NCI-H345 treated with DMSO at 0.1 percent for 48 hours (cell line): ENCODE measurements at regions not wholly inside any gene's neighbourhood (a gene's known extent, or its start where the extent isn't known, plus 50 kb on each side); places are given as distances from the start of the nearest gene placed in this dataset.

Experiments used
- DNase-seq: peaks from one replicate; lab custom pipeline; 2025; ENCODE audit not compliant: unreplicated experiment; lab: John Stamatoyannopoulos, UW

- DNase-seq = no peak
These were observed 232.8 kb downstream of the GLI2 start for GRCh38 chr2:120968307-120969015.

GRCh38 chr2:120969613-120970355 is 234.1 kb downstream of the GLI2 start:
- DNase-seq = no peak

GRCh38 chr2:120971866-120972265 is 236.2 kb downstream of the GLI2 start:
- no peak for DNase-seq

DNA sequence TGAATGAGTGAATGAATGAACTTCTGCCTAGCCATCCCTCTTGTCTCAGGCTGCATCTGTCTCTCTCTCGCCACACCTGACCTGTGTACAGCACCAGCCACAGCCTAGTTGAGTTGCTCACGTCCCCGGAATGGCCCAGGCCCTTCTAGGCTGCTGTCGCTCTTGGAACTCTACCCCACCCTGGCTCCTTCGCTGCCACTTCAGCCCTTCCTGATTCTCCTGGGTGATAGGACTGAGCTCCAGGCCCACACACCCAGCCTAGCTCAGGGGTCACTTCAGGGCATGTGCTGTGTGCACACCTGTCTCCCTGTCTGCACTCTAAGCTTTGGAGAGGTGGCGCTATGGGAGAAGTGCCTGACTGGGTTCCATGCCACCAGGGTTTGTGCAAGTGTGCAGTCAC is 236.6 kb downstream of the GLI2 start:
- no peak for DNase-seq

GRCh38 chr2:120973196-120973595 is 237.5 kb downstream of the GLI2 start:
- no peak for DNase-seq

GRCh38 chr2:120974950-120975349 is 239.3 kb downstream of the GLI2 start:
- DNase-seq = no peak

GRCh38 chr2:120976501-120977307 is 241.0 kb downstream of the GLI2 start:
- no peak for DNase-seq

DNA sequence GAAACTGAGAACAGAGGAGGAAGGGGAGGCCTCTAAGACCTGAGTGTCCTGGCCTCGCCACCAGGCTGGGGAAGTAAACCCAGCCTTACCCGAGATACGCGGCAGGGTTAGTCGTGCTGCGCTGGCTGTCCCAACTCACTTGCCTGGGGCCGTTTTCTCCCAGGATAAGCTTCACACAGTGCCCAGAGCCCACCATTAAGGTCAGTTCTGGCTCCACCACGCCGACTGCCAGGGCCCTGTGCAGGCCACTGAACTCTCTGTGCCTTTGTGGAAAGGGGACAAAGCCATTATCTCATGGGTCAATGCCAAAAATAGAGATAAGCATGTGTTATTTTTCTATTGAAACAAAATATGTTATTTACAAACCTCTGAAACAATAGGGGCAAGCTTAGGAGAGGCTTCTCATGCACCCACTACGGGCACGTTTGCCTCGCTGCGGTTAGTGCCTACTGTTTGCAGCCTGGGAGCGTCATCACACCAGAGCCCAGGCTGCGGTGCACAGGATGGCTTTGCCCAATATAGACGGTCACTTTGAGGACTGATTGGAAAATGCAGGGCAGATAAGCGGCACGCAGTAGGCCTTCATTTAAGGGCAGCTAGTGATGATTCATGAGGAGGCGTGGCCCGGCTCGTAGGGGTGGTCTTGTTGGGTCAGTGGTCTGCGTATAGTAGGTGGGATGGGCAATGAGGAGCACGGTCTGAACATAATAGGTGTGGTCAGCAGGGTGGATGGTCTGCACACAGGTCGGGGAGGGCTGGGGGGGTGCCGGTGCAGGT is 242.1 kb downstream of the GLI2 start:
- DNase-seq = no peak

GRCh38 chr2:120978359-120979050 is 242.8 kb downstream of the GLI2 start:
- DNase-seq = no peak

DNA sequence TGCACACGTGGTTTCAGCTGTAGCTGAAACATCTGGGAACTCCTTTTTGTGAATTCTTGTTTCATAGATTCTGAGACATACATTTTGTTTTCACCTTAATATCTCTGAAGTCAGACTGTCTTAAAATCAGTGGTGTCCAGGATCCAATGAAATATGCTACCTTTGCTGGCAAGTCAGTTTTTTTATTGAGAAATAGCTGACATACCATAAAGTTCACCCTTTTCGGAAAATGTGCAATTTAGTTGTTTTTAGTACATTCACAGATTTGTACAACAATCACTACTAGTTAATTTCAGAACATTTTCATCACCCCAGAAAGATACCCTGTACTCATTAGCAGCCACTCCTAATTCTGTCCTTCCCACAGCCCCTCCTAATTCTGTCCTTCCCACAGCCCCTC is 243.7 kb downstream of the GLI2 start:
- no peak for DNase-seq

DNA sequence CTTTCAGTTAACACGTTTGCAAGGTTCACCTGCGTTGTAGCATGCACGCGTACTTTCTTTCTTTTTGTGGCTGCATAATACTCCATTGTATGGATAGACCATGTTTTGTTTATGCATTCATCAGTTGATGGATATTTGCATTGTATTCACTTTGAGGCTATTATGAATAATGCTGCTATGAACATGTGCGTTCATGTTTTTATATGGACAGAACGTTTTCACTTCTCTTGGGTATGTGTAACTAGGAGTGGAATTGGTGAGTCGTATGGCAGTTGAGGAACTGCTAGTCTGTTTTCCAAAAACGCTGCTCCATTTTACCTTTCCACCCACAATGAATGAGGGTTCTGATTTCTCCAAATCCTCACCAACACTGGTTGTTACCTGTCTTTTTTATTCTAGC is 244.3 kb downstream of the GLI2 start:
- no peak for DNase-seq

- no peak for DNase-seq
These were observed 245.8 kb downstream of the GLI2 start for GRCh38 chr2:120981443-120981842.

- no peak for DNase-seq
These were observed 246.9 kb downstream of the GLI2 start for GRCh38 chr2:120982598-120982997.

GRCh38 chr2:120983344-120983743 is 247.7 kb downstream of the GLI2 start:
- DNase-seq = no peak

GRCh38 chr2:120984046-120984445 is 248.4 kb downstream of the GLI2 start:
- peak; percentile 23 for DNase-seq

DNA sequence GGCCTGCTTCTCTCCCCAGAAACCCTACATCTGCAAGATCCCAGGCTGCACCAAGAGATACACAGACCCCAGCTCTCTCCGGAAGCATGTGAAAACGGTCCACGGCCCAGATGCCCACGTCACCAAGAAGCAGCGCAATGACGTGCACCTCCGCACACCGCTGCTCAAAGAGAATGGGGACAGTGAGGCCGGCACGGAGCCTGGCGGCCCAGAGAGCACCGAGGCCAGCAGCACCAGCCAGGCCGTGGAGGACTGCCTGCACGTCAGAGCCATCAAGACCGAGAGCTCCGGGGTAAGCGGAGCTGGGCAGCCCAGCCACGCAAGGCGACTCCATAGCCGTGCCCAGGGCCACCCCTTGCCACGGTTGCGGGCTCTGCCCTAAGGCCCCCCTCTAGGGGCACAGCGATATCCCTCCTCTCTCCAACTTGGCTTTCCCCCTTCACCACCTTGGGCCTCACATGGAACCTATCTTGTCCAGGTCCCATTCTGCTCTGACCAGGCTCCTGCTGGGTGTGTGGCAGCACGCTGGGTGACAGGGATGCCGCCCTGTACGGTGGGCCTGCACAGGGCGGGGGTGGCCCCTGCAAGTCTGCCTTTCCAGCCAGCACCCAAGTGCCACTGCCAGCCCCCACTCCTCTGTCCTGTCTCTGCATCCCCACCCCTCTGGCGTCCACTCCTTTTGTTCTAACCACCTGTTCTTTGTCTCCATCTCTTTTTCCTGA is 248.9 kb downstream of the GLI2 start:
- no peak for DNase-seq

GRCh38 chr2:120985174-120985996 is 249.7 kb downstream of the GLI2 start:
- no peak for DNase-seq

GRCh38 chr2:120985997-120986651 is 250.5 kb downstream of the GLI2 start:
- DNase-seq = no peak
